Renal cortical epithelial cell (primary cell): ENCODE measurements at regions not wholly inside any gene's neighbourhood (a gene's known extent, or its start where the extent isn't known, plus 50 kb on each side); places are given as distances from the start of the nearest gene placed in this dataset.

ENCODE experiments used
- DNase-seq: peaks from one replicate; pipeline ENCODE4 v3.0.0-alpha.2; 2011; ENCODE audit warnings: low read depth

GRCh38 chr12:65628061-65628460 lies 196.2 kb upstream of the HMGA2 start:
- DNase-seq = no peak

DNA sequence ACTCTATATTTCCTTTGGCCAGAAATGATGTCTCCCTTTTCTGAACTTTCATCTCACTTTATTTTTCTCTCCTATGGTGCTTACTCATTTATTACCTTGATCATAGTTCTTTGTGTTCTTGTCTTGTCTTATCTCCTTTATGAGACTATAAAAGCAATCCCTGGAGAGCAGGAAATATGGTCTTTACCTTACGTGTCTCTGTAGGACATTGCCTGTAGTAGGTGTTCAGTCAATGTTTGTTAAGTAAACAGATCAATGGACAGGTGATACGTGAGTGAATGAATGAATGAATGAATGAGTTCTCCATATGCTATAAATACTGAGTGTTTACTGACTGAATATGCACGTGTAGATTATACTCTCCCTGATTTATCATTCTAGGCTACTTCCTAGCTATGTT lies 193.7 kb upstream of the HMGA2 start:
- DNase-seq = no peak

GRCh38 chr12:65631621-65632111 lies 192.6 kb upstream of the HMGA2 start:
- DNase-seq = peak; percentile 100

- DNase-seq = no peak
Observed at GRCh38 chr12:65632131-65632855, 192.0 kb upstream of the HMGA2 start.

- DNase-seq = peak; percentile 78
Observed at GRCh38 chr12:65634061-65634460, 190.2 kb upstream of the HMGA2 start.

GRCh38 chr12:65634626-65635331 lies 189.5 kb upstream of the HMGA2 start:
- DNase-seq = peak; percentile 96

DNA sequence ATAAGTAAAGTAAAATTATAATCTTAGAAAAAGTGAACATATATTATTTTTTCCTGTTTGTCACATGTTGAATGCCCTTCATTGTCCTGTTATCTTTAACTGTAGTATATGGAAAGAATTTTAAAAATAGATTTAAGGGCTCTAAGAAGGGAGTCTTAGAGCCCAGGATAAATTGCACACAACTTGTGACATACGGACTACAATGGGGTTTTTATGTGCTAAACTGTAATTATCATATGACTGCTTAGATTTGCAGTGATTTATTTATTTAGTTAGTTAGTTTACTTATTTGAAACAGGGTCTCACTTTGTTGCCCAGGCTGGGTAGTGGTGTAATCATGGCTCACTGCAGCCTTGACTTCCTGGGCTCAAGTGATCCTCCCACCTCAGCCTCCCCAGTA lies 187.8 kb upstream of the HMGA2 start:
- no peak for DNase-seq

DNA sequence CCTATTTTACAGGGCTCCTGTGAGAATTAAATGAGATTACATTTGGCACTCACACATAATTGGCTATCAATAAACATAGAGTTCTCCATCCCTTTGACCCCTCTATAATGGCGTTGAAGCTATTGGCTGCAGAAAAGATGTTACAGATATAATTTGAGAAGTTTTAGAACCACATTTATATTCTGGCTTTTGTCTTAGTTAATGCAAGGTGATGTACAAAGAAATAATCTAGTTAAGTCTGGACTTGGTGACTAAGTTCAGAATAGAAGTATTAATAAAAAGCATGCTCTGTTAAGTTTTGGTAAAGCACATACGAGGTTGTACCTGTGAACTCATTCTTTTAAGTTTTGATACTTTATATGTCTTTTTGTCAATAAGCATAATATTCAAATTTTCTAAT lies 187.1 kb upstream of the HMGA2 start:
- no peak for DNase-seq

DNA sequence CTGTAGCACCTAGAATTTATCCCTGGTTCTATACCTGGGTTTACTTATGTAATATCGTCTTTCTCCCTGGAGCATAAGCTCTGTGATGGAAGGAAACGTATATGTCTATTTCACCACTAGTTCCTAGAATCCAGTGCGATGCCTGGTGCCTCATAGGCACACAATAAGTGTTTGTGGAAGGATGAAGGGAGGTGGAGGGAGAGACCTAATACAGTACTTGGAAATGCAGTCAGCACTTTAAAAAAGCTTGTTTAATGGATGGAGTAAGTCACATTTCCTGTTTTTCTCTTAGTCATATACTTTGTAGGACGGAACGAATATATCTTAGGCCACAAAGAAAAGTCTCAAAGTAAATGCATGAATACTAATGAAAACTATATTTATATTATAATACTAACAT lies 186.5 kb upstream of the HMGA2 start:
- peak; percentile 29 for DNase-seq

- no peak for DNase-seq
Observed at GRCh38 chr12:65638324-65638723, 186.0 kb upstream of the HMGA2 start.

- DNase-seq = no peak
Observed at GRCh38 chr12:65640489-65640901, 183.8 kb upstream of the HMGA2 start.

DNA sequence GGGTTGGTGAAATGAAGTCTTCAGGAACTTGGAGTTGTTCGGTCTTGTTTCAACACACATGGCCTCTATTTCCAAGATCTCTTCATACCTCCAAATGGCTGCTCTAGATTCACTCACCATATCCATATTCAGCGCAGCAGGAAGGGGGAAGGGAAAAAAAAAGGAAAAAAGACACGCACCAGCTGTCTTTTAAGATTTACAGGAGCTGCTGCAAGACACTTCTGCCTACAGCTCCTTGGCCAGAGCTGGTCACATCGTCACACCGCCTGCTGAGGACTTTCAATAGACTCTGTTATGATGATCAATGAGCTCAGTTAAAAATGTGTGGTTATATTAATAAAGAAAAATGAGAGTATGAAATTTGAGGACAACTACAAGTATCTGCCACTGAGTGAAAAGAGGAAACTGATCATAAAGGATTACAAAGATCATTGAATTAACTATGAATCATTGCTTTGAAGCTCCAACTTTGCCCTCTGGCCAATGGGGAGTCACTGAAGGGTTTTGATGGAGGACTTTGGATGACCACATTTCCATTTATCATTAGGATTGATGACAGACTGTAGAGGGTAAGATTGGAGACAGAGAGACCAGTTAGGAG lies 182.1 kb upstream of the HMGA2 start:
- DNase-seq = no peak

- no peak for DNase-seq
Observed at GRCh38 chr12:65643171-65643570, 181.1 kb upstream of the HMGA2 start.

- DNase-seq = peak; percentile 77
Observed at GRCh38 chr12:65643595-65644386, 180.5 kb upstream of the HMGA2 start.

- DNase-seq = no peak
Observed at GRCh38 chr12:65646127-65646643, 178.1 kb upstream of the HMGA2 start.

GRCh38 chr12:65647074-65647473 lies 177.2 kb upstream of the HMGA2 start:
- no peak for DNase-seq

GRCh38 chr12:65648461-65648860 lies 175.8 kb upstream of the HMGA2 start:
- DNase-seq = no peak

GRCh38 chr12:65649126-65649525 lies 175.2 kb upstream of the HMGA2 start:
- DNase-seq = peak; percentile 100

GRCh38 chr12:65651060-65651459 lies 173.2 kb upstream of the HMGA2 start:
- DNase-seq = no peak

DNA sequence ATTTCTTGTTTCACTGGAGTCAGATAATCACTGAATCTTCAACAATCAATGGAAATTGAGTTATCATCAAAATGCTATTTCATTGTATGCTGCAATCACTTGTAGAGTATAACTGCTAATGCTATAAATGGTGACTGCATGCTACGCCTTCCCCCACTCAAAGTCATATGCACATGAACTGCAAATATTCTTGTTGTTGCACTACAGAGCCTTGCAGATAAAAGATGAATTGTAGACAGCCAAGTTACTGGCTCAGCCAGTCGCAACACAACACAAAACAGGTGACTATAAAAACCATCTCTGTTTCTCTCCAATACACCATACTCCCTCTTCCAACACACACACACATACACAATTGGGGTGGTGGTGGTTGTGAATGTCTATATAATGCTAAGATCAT lies 171.0 kb upstream of the HMGA2 start:
- no peak for DNase-seq

- DNase-seq = peak; percentile 60
Observed at GRCh38 chr12:65653946-65654629, 170.2 kb upstream of the HMGA2 start.
